HepG2 (cell line): ENCODE measurements at regions not wholly inside any gene's neighbourhood (a gene's known extent, or its start where the extent isn't known, plus 50 kb on each side); places are given as distances from the start of the nearest gene placed in this dataset.

Experiments used
- CCDC6 ChIP-seq: sonication (generic); formaldehyde crosslinking; IDR thresholded peaks from 2 replicates; pipeline ENCODE4 v1.8.1; 2022; ENCODE audit warnings: mild to moderate bottlenecking, missing genetic modification reagents, moderate library complexity
- CEBPB ChIP-seq: IDR thresholded peaks from 2 replicates; pipeline ENCODE4 v1.6.1; 2011; ENCODE audit warnings: low read depth, low read length, improper control_type of control experiment, borderline replicate concordance
- CTCF ChIP-seq: sonication (generic); formaldehyde crosslinking; IDR thresholded peaks from 2 replicates; pipeline ENCODE4 v1.5.0; 2020; ENCODE audit warnings: mild to moderate bottlenecking, missing genetic modification reagents, moderate library complexity
- EZH2 ChIP-seq: conservative IDR thresholded peaks from 2 replicates; pipeline ENCODE4 v1.6.1; 2012; ENCODE audit warnings: mild to moderate bottlenecking, low read depth, low read length, moderate library complexity
- JUN ChIP-seq: sonication (generic); formaldehyde crosslinking; IDR thresholded peaks from 2 replicates; pipeline ENCODE4 v1.4.0; 2020; ENCODE audit warnings: mild to moderate bottlenecking, missing genetic modification reagents
- MAX ChIP-seq: IDR thresholded peaks from 2 replicates; pipeline ENCODE4 v1.6.1; 2012; ENCODE audit warnings: inconsistent platforms
- NFE2 ChIP-seq: sonication (generic); formaldehyde crosslinking; IDR thresholded peaks from 2 replicates; pipeline ENCODE4 v1.4.0; 2020; ENCODE audit warnings: missing genetic modification reagents
- POLR2A ChIP-seq, 2 experiments: IDR thresholded peaks; 2 replicates each; pipeline ENCODE4 v1.6.1; 2011; ENCODE audit warnings: low read depth in 2 of 2, low read length in 2 of 2, mild to moderate bottlenecking in 1 of 2, moderate library complexity in 1 of 2; ENCODE audit not compliant: insufficient read depth in 1 of 2
- ZNF101 ChIP-seq: sonication (generic); formaldehyde crosslinking; IDR thresholded peaks from 2 replicates; pipeline ENCODE4 v1.4.0; 2020; ENCODE audit warnings: mild to moderate bottlenecking, low read depth, missing genetic modification reagents, borderline replicate concordance
- ZNF512 ChIP-seq: sonication (generic); formaldehyde crosslinking; IDR thresholded peaks from 2 replicates; pipeline ENCODE4 v1.4.0; 2020; ENCODE audit warnings: mild to moderate bottlenecking, missing genetic modification reagents
- ZNF790 ChIP-seq: sonication (generic); formaldehyde crosslinking; IDR thresholded peaks from 2 replicates; pipeline ENCODE4 v1.8.0; 2022; ENCODE audit warnings: missing genetic modification reagents, mild to moderate bottlenecking, borderline replicate concordance
- TF ChIP-seq, protein P1 (sequence below): sonication (generic); formaldehyde crosslinking; IDR thresholded peaks from 2 replicates; pipeline ENCODE4 v1.4.0; 2020; ENCODE audit warnings: missing genetic modification reagents
- TF ChIP-seq, protein P2 (sequence below): sonication (generic); formaldehyde crosslinking; IDR thresholded peaks from 2 replicates; pipeline ENCODE4 v1.5.0; 2020; ENCODE audit warnings: missing genetic modification reagents

DNA sequence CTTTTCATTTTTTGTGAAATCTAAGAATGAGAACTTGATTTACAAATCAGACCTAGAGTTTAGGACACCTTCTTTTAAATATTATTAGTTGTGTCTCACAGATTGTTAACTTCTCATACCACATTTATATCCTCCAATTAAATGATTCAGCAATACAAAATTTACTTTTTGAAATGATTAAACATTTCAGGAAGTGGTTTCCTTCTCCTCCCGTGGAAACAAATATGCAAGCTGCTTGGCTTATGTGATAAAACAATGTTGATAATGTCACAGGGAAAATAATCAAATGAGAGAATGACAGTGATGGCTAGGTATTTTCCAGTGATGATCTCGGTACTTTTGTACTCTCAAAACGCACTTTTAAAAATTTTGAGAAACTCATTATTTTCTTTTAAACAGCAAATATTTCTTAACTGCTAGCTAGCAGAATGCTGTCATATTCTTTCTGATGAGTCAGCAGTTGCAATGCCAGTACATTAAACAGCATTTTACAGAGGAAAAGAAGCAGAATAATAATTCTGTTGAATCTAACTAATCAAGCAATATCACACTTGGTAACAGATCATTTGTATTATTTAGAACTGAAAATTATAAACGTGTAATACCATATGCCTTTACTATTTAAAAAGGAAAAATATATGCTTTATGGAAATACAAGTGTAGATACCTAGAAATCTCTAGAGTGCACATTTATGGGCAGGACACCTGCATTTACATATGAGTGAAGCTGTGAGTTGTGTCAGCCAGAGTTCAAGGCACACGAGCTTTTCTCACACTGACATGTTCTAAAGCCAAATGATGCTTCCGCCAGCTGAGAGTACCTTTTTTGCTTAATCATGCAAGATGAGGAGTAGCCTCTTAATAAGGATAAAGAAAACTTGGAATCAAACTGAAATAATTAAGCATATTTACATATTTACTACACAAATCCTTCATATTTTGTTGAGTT, 53.6 kb upstream of the CDH18 start:
- no peak for TF ChIP-seq JUN (CRISPR knock-in tag)
- TF ChIP-seq ZNF790 (CRISPR knock-in tag), result no peak
- TF ChIP-seq MAX, result no peak
- TF ChIP-seq, protein P1, sequence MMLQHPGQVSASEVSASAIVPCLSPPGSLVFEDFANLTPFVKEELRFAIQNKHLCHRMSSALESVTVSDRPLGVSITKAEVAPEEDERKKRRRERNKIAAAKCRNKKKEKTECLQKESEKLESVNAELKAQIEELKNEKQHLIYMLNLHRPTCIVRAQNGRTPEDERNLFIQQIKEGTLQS (CRISPR knock-in tag), result no peak
- TF ChIP-seq EZH2, result no peak
- no peak for TF ChIP-seq NFE2 (CRISPR knock-in tag)
- no peak for TF ChIP-seq POLR2A (IDR thresholded peaks at IDR 0.05; ENCODE audit: insufficient read depth in 1 of 2, low read depth in 2 of 2, low read length in 2 of 2)
- TF ChIP-seq, protein P2, sequence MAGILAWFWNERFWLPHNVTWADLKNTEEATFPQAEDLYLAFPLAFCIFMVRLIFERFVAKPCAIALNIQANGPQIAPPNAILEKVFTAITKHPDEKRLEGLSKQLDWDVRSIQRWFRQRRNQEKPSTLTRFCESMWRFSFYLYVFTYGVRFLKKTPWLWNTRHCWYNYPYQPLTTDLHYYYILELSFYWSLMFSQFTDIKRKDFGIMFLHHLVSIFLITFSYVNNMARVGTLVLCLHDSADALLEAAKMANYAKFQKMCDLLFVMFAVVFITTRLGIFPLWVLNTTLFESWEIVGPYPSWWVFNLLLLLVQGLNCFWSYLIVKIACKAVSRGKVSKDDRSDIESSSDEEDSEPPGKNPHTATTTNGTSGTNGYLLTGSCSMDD (CRISPR knock-in tag), result no peak
- TF ChIP-seq CTCF (CRISPR knock-in tag), result no peak
- no peak for TF ChIP-seq CEBPB
- no peak for TF ChIP-seq CCDC6 (CRISPR knock-in tag)
- TF ChIP-seq ZNF512 (CRISPR knock-in tag), result no peak
- no peak for TF ChIP-seq ZNF101 (CRISPR knock-in tag)
